SH-SY5Y (cell line): ENCODE measurements at regions not wholly inside any gene's neighbourhood (a gene's known extent, or its start where the extent isn't known, plus 50 kb on each side); places are given as distances from the start of the nearest gene placed in this dataset.
A peak's percentile ranks its signal among the peaks of the same experiment; 100 is the strongest.

Experiments
- GATA2 ChIP-seq: IDR thresholded peaks from 2 replicates; pipeline ENCODE4 v1.6.1; 2011; ENCODE audit warnings: mild to moderate bottlenecking, low read depth, low read length
- GATA3 ChIP-seq: IDR thresholded peaks from 2 replicates; pipeline ENCODE4 v1.6.1; 2011; ENCODE audit warnings: low read depth, mild to moderate bottlenecking, low read length, moderate library complexity

DNA sequence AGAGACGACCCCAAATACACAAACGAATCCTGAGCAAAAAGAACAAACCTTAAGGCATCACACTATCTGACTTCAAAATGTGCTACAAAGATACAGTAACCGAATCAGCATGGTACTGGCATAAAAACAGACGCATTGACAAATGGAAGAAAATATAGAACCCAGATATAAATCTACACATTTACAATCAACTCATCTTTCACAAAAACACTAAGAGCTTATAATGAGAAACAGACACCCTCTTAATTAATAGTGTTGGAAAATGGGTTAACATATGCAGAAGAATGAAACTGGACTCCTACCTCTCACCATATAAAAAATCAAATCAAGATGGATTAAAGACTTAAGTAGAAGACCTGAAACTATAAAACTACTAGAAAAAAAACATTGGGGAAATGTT, 130.3 kb upstream of the DCBLD2 start:
- TF ChIP-seq GATA2 (no peak), GATA3 (0 out of 2 replicates have a peak, but pooled peaks have one; percentile 22)

DNA sequence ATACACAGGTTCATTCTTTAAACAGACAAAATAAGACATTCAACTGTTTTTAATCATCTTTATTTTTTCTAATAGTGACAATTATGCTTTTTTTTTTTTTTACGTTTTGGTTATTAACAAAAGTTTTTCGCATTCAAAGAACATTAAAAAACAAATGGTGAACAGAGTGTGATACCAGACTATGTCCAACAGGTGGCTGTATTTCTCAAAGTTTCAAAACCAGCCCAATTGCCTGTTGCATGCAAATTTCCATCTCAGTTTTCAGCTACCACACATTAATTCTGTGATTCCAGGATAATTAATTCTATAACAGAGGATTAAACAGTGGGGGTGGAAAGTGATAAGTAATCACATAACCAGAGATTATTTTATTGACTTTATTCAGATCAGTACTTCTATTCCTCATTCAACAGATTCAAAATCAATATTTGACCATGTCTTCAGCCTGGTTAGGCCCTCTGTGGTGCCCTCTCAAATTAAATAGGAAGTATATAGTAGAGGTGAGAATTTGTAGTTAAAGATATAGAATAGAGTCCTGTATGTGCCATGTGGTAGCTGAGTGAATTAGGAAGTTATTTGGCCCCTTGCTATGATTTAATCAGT, 122.2 kb upstream of the DCBLD2 start:
- no peak for TF ChIP-seq GATA2
- no peak for TF ChIP-seq GATA3

DNA sequence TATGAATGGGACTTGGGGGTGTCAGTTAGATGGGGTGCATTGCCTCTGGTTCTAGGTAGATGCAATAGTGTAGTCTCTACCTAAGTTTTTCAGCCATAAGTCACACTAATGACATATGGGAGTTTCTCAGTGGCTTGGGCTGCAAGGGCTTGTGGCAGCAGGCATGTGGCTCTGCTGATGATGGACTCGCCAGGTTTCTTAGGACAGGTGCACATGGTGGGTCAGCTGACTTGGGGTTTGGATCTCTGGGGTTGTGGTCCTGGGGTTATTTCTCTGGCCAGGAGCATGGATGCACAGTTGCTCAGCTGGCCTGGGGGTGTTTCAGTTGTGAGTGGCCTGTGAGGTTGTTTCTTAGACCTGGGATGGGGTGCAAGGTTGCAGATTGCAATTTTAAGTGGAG, 120.0 kb upstream of the DCBLD2 start:
- TF ChIP-seq GATA2: no peak
- no peak for TF ChIP-seq GATA3

DNA sequence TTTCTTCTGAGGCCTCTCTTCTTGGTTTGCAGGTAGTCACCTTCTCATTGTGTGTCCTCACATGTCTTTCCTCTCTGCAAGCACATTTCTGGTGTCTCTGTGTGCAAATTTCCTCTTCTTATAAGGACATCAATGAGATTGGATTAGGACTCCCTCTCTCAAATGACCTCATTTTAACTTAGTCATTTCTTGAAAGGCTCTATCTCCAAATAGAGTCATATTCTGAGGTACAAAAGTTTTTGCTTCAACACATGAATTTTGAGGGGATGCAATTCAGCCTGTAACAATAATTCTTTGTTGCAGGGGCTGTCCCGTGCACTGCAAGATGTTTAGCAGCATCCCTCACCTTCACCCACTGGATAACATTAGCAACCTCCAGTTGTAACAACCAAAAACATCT, 115.0 kb upstream of the DCBLD2 start:
- TF ChIP-seq GATA3: no peak
- TF ChIP-seq GATA2: no peak

DNA sequence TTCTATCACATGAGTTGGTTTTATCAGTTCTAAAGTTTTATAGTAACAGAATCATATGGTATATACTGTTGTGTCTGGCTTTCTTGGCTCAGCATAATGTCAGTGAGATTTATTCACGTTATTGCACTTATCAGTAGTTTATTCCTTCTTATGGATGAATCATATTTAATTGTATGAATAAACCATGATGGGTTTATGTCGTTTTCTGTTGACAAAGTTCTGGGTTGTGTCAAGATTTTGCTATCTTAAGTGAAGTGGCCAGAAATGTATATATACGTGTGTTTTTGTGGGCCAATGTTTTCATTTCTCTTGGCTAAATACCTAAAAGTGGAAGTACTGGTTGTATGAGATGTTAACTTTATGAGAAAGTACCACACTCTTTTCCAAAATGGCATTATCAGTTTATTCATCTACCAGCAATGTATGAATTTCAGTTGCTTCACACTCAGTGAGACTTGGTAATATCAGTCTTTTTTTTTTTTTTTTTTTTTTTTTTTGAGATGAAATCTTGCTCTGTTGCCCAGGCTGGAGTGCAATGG, 112.4 kb upstream of the DCBLD2 start:
- no peak for TF ChIP-seq GATA3
- TF ChIP-seq GATA2: no peak

DNA sequence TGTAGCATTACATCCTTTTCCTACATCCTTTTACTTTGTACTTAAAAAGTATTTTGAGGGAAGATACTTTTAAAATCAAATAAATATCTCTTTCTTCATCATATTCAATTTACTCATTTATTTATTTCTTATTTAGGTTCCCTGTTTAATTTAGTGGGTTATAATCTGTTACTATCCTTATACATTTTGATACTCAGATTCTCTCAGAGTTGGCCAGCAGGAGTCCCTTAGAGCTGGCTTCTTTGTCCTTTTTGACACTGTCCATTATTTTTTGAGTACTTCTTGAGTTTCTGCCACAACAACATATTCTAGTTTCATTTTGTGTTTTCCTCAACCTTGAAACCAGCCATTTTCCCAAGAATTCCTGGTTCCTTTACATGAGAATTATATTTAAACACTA, 111.6 kb upstream of the DCBLD2 start:
- TF ChIP-seq GATA2: no peak
- TF ChIP-seq GATA3: no peak

DNA sequence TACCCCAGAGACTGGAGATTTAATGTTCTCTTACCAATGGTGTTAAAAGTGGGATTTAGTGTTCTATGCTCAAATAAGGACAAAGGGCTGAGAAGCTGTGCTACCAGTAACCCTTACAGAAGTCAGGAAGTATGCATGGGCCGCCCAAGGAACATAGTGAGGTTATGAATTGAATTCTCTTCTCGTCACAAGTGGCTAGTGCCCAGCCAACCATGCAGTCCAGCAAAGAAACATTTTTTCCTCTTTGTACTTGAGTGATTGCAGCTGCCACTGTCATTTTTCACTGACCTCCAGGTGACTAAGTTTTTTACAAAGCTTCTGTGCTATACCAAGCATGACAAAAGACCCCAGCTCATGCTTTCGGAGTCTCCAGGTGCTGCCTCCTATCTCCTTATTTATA, 110.6 kb upstream of the DCBLD2 start:
- TF ChIP-seq GATA3 (no peak), GATA2 (no peak)

DNA sequence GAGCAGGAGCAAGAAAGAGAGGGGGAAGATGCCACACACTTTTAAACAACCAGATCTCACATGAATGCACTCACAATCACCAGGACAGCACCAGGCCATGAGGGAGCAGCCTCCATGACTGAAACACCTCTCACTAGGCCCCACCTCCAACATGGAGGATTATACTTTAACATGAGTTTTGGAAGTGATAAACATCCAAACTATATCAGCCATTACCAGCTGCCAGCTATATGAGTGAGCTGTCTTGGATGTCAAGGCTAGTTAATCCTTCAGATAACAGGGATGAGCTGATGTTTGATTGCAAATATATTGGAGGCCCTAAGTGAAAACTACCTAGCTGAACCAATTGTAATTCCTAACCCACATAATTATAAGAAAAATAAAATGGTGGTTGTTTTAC, 108.4 kb upstream of the DCBLD2 start:
- TF ChIP-seq GATA3: no peak
- TF ChIP-seq GATA2: no peak

DNA sequence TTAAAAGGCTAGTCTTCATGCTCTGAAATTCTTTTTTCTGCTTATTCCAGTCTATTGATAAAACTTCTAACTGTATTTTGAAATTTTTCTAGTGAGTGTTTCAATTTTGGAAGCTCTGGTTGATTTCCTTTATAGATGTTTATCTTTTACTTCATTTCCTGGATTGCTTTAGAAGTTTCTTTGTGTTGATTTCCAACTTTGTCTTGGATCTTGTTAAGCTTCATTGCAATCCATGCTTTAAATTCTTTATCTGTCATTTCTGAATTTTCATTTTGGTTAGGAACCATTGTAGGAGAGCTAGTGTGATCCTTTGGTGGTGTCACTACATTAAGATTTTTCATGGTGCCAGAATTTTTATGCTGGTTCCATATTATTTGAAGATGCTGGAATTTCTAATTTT, 105.2 kb upstream of the DCBLD2 start:
- no peak for TF ChIP-seq GATA3
- no peak for TF ChIP-seq GATA2

DNA sequence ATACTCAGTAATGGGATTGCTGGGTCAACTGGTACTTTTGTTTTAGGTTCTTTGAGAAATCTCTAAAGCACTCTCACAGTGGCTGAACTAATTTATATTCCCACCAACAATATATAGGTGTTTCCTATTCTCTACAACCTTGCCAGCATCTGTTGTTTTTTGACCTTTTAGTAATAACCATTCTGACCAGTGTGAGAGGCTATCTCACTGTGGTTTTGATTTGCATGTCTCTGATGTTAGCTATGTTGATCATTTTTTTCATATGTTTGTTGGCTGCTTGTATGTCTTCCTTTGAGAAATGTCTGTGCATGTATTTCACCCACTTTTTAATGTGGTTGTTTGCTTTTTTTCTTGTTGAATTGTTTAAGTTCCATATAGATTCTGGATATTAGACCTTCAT, 98.2 kb upstream of the DCBLD2 start:
- no peak for TF ChIP-seq GATA3

DNA sequence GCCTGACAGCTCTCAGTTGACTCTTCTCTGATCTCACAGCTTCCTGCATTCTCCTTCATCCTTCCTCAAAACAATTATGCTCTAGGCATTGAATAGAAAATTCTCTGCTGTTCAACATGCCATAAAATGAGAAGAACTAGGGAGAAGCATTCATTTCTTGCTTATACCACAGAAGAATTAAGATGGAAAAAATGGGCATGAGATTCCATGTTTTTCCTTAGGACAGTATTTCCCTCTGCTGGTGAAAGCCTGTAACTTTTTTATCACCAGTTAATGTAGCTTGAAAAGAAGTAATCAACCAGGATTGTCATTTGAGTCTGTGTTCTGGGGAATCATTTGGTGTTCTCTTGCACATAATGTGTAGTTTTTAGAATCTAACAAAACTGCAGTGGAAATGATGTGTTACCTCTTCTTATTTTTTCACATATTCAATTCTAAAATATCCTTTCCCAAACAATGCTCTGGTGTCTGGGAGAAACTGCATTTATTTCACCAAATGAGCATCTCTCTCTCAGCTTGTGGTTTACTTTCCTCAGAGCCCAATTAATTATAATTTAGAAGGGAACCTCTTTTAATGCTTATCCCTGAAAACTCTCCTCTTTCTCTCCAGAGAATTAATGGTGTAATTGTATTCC, 92.8 kb upstream of the DCBLD2 start:
- TF ChIP-seq GATA2 (no peak), GATA3 (no peak)

DNA sequence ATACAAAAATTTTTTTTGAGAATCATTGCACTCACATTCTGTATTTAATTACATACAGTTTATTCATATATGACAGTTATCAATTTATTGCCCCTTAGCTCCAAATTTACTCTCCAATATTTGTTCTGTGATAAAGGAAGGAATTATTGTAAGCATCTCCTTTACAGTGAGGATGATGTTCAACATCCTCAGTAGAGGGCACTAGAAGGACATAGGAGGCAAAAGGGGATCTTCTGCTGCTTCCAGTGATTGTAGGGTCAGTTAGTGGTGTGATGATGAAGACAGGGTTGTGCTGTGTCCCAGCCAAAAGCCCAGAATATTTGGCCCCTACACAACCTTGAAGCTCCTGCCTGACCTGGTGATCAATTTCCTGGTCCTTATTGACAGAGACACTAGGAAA, 89.9 kb upstream of the DCBLD2 start:
- TF ChIP-seq GATA2 (no peak), GATA3 (no peak)

DNA sequence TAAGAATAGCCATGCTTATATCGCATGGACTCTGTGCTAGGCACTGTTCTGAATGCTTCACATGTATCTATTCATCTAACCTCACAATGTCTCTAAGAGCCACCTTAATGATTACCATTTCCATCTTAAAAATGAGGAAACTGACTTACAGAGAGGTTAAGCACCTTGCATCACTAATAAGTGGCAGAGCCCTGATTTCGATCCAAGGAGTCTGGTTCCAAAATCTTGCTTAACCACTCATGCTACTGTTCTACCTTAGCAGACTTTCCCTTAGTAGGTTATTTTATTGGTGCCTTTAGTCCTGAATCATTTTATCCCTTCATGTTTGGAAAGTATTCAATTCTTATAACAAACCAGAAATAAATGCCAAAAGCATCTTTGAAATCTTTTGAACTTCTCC, 89.2 kb upstream of the DCBLD2 start:
- no peak for TF ChIP-seq GATA3
- TF ChIP-seq GATA2: no peak

DNA sequence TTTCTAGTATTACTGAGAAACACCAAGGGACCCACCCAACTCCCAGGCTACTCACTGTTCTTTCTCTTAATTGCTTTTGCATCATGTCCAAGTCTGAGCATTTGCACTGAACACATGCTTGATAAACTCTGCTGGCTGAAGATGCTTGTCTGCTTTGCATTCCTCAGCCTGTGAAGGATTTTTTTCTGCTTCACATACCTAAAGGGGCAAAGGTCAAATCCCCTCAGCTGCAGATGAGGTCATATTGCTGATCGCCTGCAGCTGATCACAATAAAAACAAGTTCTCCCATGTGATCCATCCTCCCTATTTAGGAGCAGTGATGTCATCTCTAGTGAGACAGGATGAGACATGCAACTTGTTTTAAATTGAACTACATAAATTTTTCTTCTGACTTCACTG, 84.6 kb upstream of the DCBLD2 start:
- TF ChIP-seq GATA2: 0 out of 2 replicates have a peak, but pooled peaks have one; percentile 5
- TF ChIP-seq GATA3: no peak

DNA sequence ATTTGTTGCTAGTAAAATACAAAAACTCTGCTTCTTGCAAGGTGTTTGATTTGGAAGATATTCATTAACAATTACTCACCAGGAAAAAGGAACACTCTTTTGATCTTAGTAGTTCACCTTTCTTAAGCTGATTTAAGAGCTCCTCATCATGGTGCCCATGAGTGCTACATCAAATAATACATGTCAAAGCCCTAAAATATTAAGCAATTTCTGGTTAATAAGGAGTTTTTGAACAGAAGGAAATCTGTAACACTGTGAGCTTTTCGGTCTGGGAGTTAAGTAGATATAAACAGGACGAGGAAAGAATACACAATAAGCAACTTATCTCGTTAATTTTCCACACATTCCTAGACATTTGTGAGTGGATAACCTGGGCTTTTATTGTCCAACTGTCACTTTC, 83.9 kb upstream of the DCBLD2 start:
- TF ChIP-seq GATA3 (no peak), GATA2 (no peak)

DNA sequence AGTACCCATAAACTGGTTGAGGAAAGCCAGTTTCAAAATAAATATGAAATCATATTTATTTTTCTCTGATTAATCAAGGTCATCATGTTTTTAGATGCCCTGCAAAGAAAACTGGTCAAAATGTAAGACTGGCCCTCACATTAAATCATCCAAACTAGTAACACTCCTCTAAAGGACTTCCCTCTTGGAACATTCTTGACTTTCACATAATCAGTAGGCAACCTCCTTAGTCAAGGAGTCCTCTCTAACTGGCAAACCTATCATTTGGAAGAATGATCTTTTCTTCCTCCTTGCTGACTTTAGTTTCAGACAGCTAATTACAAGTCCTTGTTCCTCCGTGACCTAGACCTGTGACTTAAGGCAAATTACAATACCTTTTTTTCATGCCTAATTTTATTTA, 82.5 kb upstream of the DCBLD2 start:
- no peak for TF ChIP-seq GATA3
- TF ChIP-seq GATA2: no peak

DNA sequence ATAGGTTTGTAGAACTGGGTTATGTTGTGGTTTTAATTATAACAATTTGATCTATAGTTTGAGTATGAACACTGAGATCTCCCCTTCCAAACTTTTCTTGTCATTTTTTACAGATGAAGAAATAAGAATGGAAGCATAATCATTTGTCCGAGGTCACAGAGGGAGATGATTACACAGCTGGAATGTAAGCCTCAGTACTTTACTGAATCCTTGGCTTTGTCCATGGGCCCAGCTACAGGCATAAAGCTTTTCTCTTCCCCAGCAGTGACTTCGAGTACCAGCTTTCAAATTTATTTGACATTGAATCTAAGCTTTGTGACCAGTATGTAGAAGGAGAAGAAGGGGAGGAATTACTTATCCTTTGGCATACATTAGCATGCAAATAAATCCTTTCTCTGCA, 80.9 kb upstream of the DCBLD2 start:
- TF ChIP-seq GATA2 (no peak), GATA3 (no peak)
